Activated CD4-positive, alpha-beta T cell treated with anti-CD3 and anti-CD28 coated beads, Interleukin-2, amount 50 U/mL, for 24 hours (primary cell): ENCODE measurements at regions not wholly inside any gene's neighbourhood (a gene's known extent, or its start where the extent isn't known, plus 50 kb on each side); places are given as distances from the start of the nearest gene placed in this dataset.

ENCODE experiments used
- DNase-seq, 2 donors: peaks; one replicate each; pipeline ENCODE4 v3.0.0-alpha.2; 2020; ENCODE audit warnings: low read depth in 1 of 2, low spot score in 1 of 2

DNA sequence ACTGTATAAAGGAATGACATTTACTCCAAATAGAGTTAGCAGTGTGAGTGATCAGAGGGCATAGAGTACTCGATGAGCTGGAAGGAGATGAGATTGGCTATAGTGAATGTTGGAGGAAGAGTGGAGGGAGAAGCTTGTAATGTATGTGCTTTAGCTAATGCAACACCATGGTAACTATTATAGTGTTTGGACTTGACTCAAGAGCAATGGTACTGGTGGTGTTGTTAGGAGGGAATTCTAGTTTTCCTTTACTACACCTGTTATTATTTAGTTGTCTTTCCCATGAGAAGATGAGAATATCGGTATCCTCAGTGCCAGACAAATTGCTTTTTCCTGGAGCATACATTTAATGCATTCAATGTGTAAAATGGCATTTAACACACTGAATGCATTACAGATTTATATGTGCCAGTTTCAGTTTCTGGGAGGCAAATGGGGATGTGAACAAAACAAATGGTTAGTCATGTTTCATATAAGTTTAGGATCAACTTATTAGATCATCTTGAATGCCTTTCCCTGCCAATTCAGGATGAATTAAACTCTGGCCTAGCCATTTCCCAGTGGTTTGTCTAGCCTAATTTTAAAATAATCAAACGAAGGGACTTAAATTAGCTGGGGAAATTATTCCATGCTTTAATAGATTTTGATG, 291.1 kb upstream of the ADAMTS5 start:
- no peak for DNase-seq

DNA sequence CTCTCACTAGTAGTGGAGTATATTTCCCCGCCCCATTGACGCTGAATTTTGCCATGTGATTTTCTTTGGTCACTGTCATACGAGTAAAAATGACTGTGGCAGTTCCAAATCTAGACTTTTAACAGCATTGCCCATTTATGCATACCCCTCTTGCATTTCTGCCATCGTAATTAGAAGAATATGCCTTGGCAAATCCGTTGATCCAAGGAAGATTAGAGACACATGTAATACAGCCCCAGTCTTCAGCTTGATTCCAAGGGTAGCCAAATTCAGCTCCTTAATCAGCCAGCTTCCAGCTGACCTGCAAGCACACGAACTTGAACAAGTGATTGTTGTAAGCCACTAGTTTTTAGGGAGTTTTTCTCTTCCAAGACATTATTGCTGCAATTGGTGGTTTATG, 290.3 kb upstream of the ADAMTS5 start:
- DNase-seq: no peak

DNA sequence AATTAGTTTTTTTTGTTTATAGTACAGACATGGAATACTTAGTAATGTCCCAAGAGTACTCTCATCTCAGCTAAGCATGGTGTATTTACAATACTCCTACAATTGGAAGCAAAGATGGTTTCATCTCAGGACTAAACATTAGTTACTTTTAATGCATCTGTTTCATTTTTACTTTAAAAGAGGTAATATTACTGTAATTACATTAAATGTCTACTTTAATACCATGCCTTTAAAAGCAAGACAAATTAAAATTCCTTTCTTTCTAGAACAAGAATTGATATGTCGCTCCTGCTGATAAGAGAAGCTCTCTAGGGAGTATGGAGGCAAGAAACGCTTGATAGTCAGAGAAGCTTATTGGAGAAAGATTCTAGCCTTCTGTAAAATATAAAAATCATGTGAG, 284.9 kb upstream of the ADAMTS5 start:
- no peak for DNase-seq

DNA sequence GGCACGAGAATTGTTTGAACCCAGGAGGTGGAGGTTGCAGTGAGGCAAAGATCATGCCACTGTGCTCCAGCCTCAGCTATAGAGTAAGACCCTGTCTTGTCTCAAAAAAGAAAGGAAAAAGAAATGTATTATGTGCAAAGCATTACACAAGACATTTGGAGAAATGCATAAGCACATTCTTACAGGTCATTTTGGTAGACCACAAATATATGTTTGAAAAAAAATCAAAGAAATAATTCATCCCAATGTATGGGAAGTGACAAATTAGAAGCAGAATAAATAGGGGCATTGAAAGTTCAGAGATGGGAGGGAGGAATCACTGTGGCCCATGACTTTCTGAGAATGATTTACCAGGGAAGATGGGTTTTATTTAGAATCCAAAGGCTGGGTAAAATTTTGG, 283.5 kb upstream of the ADAMTS5 start:
- no peak for DNase-seq

DNA sequence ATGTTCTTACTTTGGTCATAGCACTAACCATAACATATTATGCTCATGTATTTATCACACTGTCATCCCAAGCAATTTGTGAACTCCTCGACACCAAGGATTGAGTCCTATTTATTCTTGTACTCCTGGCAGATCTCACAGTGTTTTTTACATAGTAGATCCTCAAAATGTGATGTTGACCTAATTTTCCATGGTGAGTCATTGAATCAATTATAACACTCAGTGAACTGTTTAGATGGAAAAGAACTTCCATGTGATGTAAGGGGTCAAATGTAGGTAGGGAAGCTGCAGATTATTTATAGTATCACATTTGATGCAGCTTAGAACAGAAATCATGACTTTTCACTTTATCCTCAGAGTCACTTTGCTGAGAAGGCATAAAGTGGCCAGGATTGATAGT, 281.9 kb upstream of the ADAMTS5 start:
- DNase-seq: no peak

DNA sequence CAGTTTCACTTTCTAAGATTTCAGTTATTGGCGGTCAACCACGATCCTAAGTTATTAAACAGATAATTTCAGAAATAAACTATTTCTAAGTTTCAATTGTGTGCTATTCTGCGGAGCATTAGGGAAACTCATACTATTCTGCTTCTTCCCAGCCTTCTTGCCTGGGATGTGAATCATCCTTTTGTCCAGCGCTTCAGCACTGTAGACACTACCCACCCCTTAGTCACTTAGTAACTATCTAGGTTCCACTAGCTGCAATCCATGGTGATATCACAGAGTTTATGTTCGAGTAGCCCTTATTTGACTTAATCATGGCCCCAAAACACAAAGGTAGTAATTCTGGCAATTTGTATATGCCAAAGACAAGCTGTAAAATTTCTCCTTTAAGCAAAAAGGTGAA, 279.9 kb upstream of the ADAMTS5 start:
- no peak for DNase-seq

DNA sequence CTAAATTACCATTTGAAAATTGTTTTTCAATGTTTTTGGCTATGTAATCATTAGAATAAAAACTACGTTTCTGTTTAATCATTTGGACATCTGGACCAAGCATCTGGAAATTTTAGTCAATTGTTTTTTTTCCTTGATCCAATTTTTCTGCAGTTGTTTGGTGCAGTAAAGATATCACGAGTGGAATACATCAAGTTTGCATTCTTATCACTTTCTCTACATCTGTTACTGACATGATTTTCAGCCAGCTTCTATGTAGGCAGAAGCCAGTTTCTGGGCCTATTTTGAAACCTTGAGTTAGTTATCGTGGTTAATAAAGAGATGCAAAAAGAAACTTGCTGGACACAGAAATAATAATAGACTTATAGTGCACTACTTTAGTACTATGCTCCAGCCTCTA, 277.9 kb upstream of the ADAMTS5 start:
- no peak for DNase-seq

DNA sequence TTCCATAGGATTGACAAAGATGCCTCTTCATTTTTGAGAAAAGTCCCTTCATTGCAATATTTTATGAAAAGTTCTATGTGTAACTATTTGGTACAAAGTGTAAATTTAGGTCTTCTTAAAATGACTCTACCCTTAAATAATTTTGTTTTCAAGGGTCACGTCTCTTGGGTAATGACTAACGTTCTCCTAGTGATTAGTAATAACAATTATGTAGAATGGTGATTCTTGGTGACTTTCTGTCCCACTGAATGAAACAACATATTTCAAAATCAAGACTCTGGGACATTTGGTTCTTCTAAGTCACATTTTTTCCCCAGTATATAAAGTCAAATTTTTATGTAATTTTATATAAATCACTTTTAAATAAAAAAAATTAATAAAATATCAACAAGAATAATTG, 277.5 kb upstream of the ADAMTS5 start:
- no peak for DNase-seq

DNA sequence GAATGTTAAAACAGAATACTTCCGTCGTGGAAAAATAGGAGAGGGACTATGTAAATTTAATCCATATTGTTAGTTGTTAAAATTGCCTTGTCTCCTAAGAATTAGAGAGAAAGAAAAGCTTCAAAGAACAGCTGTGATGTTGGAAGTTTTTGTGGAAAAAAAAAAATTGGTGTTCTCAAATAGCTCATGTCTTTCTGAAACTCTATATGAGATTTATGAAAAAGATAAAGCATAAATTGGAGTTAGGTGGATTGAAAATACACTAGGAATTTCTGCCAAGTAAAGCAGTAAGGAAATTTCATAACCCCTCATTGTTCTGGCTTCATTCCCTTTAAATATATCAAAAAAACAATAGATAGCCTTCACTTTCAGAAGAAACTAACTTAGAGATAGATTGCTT, 274.0 kb upstream of the ADAMTS5 start:
- DNase-seq: no peak

DNA sequence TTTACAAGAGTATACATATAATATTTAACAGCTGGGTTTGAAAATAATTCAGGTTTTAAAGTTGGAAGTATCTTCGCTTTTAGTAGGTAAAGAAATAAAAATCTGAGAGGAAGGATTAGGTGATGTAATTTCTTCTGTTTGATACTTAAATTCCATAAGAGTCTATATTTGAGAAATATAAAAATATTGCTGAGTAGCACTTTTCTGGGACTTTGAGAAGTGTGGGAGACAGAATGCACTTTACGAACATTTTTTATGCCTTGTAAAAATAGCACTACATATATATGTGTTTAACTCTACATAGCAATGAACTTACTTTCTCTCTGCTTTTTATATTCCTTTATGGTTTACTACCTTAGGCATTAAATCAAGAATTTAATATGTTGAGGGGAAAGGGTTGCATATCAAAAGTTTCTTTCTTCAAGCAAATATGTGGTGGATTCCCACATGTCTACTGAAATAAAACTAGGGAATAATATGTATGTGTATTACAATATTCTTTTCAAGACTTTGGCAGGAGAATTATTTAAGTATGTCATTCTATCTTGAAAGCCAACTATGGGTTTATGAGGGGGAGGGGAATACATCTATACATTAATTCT, 266.7 kb upstream of the ADAMTS5 start:
- no peak for DNase-seq

DNA sequence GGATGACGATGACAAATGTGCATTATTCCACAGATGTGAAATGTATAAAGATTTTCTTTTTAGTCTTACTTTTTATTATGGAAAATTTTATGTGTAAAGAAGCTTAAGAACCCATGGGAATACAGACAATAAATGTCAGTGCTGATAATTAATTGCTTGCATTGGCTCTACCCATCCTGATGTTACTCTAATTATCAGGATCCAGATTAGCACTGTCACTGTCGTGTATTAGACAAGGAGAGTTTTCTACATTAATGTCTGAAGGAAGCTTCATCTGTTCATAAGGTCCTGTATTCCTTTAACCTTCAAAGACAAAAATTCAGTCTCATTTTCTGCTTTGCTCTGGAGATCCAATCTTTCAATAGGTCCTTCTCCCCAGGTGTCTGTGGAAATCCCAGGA, 259.1 kb upstream of the ADAMTS5 start:
- DNase-seq: no peak

DNA sequence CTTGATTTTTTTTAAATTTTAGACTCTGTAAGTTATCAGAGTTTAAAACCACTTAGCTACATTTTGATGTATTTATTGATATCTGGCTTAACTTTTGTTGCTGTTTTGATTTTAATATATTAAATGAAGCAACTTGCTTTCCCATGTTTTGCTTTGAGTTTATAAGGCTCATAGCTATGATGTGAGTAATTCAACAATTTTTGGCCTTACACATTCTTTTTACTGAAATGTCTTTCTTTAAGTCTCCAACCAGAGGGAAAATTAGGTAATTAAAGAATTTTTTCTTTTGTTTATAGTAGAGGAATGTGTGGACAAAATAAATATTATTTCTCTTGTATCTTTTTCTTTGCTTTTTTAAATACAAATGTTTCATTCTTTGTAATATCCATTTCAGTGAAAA, 258.3 kb upstream of the ADAMTS5 start:
- no peak for DNase-seq

DNA sequence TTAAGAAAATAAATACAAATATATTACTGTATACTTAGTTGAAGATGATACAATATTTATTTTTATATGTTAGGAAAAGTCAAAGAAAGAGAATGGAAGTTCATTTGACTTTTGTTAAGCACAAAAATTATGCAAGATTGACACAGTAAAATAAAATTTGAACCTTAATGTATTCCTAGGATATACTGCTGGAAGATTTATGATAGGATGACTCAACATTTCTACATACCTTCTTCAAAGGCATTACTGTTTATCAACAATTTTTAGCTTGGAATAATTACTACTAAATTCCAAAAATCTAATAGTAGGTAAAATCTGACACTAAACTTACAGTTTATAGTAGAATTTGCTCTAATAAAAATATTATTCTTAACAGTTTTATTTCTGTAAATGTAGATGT, 257.3 kb upstream of the ADAMTS5 start:
- DNase-seq: no peak

DNA sequence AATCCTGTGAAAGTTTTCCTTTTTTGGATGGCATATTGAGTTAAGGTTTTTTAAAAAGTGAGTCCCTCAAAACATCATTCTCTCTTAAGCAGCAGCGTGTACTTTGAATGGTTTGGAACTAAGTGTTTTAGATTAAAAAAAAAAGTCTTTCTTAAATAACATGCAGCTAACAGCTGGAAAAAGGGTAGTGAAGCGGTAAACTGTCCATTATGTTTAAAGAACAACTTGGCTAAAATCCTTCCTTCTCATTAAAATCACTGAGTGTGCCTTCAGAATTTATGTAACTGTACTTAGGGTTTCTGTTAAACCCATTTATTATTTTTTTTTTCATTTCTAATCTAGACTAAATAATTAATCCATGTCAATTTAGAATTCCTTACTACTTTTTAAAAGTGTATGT, 254.2 kb upstream of the ADAMTS5 start:
- DNase-seq: no peak

DNA sequence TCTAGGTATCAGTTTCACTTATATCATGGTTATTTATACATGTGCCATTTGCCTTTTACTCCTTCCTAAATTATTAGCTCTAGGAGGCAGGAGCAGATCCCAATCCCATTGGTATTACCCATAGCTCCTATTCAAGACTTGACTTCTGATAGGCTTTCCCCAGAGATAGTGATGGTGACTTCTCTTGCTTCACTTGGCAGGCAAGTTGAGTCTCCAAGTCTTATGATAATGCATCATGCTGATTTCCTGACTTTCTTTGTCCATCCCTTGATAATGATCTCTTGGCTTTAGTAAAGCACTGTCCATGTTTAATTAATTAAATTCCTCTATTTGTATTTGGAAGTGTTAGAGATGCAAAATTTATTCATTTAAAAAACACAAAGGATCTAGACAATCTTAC, 253.5 kb upstream of the ADAMTS5 start:
- no peak for DNase-seq

DNA sequence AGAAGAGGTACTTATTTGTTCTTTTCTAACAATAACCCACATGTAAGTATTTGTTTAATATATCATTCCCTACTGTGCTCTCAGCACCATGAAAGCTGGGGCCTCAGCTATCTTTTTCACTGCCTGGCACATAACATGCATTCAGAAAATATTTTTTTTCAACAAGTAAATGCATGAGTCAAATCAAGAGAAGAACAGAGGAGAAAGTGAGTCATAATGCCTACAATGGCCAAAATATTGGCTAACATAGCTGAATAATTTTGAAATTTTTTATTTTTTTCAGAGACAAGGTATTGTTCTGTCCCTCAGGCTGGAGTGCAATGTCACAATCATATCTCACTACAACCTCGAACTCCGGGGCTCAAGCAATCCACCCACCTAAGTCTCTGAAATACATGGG, 252.2 kb upstream of the ADAMTS5 start:
- no peak for DNase-seq

DNA sequence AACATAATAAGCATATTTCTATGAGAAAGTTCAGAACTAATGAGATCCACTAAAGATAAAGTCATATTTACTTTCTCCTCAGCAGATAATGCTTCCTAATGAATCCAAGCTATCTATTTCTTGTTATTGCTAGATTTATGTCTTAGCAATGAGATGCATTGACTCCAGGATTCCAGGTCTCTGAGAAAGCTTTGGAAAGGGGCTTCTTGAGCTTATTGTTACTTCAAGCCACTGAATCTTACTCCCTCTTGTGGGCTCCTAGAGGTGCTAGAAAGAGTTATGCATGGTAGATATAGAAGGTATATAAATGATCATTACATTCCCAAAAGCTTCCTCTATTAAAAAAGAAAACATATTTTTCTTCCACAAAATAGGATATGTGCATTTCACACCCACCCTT, 246.4 kb upstream of the ADAMTS5 start:
- no peak for DNase-seq

DNA sequence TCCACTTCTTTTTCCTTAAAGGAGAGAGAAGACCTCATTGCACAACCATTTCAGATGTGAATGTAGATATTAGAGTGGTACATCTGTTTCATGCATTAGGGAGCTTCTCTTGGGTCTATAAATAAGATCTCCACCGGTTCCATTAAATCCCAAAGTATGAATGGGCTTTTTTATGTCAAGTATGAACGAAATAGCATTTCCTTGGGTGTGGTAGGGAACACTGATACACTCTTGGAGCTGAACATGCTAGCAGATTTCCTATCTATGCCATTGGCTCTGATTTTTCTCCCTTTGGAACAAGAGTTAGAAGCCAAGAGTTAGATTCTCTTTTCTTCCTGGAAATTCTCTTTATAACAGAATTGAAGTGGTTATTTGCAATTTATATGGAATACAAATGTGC, 245.6 kb upstream of the ADAMTS5 start:
- no peak for DNase-seq

DNA sequence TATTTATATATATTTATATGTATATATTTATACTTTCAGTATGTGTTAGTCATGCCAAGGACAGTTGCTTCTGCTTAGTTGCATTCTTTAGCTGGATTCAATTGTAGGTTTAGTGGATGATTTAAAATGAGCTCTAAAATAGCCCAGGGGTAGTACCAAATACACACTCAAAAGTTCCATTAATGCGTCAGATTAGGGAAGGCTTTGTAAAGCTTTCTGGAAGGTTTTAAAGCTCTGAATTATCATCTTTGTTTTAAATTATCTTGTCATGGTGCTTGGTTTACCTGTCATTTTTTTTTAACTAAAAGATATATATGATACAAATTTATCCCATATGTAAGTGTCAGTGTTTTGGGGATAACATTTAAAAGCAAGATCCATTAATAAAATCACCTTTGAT, 242.7 kb upstream of the ADAMTS5 start:
- no peak for DNase-seq

DNA sequence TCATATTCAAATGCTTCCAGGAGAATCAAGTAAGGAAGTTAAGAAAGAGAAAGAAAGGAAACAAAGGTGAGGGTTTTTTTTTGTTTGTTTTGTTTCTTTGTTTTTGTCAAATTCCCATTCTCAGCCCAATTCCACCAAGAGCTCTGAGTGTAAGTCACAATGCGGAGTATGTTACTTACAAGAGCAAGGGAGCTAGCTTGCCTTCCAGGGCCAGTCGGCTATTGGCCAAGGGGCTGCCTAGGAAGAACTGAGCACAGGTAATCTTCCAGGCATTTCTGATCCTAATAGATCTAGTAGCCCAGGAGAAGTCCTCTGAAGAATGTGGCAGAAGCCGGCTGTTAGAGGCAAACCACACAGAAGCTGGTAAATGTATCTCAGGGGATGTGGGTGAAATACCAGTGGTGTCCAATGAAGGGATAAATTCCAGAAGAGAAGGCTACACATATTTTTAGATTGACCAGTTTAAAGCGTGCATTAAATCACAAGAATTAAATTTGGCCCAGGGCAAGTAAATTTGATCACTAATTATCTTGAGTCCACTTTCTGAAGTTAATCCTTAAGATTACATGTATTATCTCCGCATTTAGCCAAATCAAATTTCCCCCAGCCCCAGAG, 239.6 kb upstream of the ADAMTS5 start:
- no peak for DNase-seq

DNA sequence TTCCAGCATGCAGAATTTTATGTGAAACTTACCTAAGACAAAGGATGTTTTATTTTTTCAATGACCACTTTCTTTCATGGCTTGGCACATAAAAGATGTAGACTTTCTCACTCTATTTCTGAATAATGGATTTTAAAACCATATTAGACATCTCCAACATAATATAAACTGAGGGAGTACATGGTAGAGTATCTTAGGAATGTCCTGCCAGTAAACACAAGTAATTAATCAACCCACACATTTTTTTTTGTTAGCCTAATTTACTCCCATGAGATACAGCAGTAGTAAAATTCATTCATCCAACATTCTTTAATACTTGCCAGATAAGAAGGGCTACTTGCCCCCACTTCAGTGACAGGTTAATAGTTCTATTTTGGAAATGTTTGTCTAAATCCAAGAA, 235.4 kb upstream of the ADAMTS5 start:
- no peak for DNase-seq

DNA sequence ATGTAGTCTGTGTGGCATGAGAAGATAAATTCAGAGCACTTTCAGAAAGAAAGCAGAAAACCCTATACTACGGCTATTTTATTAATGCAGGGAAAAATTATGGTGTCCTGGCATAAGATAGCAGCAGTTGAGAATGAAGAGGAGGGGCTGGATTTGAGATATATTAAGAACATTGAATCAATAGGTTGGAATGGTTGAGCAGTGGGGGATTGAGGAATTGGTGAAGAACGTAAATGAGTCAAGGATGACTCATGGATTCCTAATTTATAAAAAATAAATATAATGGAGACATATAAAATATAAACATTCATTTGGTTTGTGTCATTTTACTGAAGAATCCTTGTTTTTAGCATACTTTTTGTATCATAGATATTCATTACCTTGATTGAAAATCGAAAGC, 234.3 kb upstream of the ADAMTS5 start:
- DNase-seq: no peak

DNA sequence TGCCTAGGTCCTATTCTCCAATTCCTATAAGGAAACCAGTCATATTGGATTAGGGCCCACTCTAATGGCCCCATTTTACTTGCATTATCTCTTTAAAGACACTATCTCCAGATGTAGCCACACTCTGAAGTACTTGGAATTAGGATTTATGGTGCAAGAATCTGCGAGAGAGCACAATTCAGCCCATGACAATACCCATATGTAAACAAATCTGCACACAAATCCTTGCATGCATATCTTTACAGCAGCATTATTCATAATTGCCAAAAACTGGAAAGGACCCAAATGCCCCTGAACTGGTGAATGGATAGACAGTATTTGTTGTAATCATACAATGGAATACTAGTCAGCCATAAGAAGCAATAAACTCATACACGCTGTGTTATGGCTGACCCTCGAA, 229.8 kb upstream of the ADAMTS5 start:
- DNase-seq: no peak
